ENCODE measurements at regions not wholly inside any gene's neighbourhood (a gene's known extent, or its start where the extent isn't known, plus 50 kb on each side); places are given as distances from the start of the nearest gene placed in this dataset.
"Not testable (repeated sequence)": the region's sequence is repeated elsewhere in the genome, so short reads cannot be mapped to it uniquely, and the experiment has no call there.

DNA sequence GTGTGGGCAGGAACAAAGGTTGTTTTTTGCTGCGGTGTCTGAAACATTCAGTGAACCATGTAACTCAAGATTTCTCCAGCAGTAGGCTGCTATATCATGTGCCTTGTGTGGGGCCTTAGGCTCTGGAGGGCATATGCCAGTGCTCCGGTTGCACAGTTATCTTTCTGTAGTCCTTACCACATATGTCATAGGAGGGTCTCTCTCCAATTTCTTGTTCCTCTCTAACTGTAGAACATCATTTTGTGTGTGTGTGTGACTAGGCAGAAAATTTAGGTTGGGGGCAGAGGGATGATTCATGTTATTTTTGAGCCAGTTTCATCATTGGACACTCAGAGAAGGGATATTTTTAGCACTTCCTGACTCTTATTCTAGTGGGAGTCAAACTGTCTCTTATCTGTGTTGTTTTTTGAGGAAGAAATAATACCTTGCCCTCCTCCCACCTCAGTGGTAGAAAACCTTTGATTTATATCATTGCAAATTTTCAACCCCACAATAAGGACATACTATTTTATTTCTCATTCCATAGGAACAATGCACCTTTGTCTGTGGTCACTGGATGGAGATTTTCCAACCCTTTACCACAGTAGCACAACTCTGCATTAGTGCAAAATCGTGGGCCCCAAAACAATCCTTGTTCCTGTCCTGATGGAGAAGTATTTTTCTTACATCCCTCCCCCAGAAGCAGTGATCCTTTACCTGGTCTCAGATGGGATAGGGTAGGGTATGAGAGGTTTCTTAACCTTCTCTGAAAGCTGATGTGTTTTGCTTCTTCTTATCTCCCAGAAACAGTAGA is 113.9 kb downstream of the CCDC74A start:
- Histone ChIP-seq H3K9me3 (no peaks in the 10 kb centered on the region), H3K27me3 (peaks cover 0 to 16% (median 11%) of the 10 kb centered on the region in 7 donors), H3K27ac (peak overlapping the region in 2 of 10 donors; percentile 30 to 58), H3K4me3 (no peak overlapping the region), H3K36me3 (no peaks in the 10 kb centered on the region), H3K4me1 (peaks cover 0 to 11% (median 0%) of the 10 kb centered on the region in 9 donors)
- DNase-seq (no peak), ATAC-seq (no peak)
- intact Hi-C loops (cut with DNase I): no loop called here
- TF ChIP-seq, protein P1, sequence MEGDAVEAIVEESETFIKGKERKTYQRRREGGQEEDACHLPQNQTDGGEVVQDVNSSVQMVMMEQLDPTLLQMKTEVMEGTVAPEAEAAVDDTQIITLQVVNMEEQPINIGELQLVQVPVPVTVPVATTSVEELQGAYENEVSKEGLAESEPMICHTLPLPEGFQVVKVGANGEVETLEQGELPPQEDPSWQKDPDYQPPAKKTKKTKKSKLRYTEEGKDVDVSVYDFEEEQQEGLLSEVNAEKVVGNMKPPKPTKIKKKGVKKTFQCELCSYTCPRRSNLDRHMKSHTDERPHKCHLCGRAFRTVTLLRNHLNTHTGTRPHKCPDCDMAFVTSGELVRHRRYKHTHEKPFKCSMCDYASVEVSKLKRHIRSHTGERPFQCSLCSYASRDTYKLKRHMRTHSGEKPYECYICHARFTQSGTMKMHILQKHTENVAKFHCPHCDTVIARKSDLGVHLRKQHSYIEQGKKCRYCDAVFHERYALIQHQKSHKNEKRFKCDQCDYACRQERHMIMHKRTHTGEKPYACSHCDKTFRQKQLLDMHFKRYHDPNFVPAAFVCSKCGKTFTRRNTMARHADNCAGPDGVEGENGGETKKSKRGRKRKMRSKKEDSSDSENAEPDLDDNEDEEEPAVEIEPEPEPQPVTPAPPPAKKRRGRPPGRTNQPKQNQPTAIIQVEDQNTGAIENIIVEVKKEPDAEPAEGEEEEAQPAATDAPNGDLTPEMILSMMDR (IDR thresholded peaks at IDR 0.05): no peak
- 46 to 50% methylated on average over 3 of the region's 3 CpGs for WGBS, 2 donors

DNA sequence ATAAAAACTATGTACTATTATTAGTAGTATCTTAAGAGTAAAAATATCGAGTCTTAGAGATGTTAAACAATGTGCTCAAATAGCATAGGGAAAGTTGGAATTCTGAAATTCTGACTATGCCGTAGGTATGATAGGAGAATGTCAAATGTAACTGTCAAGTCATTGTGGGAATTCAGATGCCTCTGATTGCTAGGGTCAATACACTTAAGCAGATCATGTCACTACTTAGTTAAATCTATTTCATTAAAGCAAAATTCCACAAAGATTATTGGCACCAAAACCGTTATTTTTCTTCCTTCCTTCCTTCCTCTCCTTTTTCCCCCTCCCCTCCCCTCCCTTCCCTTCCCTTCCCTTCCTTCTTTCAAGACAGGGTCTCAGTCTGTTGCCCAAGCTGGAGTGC is 115.5 kb downstream of the CCDC74A start:
- peaks cover 0 to 11% (median 0%) of the 10 kb centered on the region in 9 donors for H3K4me1 ChIP-seq
- WGBS, 2 donors: 57 to 58% methylated on average over 3 of the region's 3 CpGs
- H3K4me3 ChIP-seq; intact Hi-C loops (cut with DNase I); H3K36me3 ChIP-seq; H3K9me3 ChIP-seq; DNase-seq; ATAC-seq; H3K27ac ChIP-seq: not testable (repeated sequence)
- peaks cover 0 to 27% (median 16%) of the 10 kb centered on the region in 7 donors for H3K27me3 ChIP-seq

DNA sequence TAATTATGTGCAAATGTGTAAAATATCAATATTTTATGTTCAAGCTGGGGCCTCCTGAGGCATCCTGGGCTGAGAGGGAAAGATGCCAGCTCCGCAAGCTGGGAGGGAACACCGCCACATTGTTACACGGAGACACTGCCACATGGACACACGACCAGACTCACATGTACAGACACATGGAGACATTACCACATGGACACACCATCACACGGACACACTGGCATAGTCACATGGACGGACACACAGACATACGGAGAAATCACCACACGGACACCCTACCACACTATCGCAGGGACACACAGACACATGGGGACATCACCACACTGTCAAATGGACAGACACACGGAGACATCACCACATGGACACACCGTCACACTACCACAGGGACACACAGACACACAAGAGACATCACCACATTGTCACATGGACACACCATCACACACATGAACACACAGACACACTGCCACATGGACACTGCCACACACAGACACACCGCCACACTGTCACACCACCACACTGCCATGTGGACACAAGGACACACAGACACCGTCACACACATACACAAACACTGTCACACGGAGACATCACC is 117.6 kb downstream of the CCDC74A start:
- intact Hi-C loops (cut with DNase I): no loop called here
- no peak overlapping the region for H3K4me3 ChIP-seq
- DNase-seq (no peak), ATAC-seq (no peak)
- H3K27me3 ChIP-seq: peaks cover 0 to 31% (median 16%) of the 10 kb centered on the region in 7 donors
- 89% methylated on average over 14 of the region's 14 CpGs for WGBS, 2 donors
- no peak overlapping the region for H3K27ac ChIP-seq
- H3K4me1 ChIP-seq: peaks cover 0 to 11% (median 0%) of the 10 kb centered on the region in 9 donors
- no peaks in the 10 kb centered on the region for H3K36me3 ChIP-seq
- H3K9me3 ChIP-seq: no peaks in the 10 kb centered on the region
- TF ChIP-seq, protein P1 (IDR thresholded peaks at IDR 0.05): no peak

DNA sequence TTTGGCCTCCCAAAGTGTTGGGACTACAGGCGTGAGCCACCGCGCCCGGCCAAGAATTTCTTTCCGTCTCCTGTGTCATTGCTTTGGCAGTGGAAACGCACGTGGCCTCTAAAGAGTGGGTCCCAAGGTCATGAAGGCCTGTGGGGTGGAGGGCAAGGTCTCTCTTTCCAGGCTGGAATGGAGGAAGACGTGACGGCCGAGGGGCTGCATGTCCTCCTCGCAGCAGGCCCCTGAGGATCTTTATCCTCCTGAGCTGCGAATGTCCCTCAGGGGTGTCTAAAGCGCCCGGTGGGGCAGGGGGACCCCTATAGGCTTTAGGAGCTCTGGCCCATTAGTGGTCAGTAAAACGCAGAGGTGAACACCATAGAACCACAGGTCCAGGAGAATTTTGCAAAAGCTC is 118.5 kb downstream of the CCDC74A start:
- H3K4me1 ChIP-seq; intact Hi-C loops (cut with DNase I); H3K9me3 ChIP-seq; DNase-seq; ATAC-seq; H3K36me3 ChIP-seq; H3K27ac ChIP-seq: not testable (repeated sequence)
- peaks cover 0 to 31% (median 16%) of the 10 kb centered on the region in 7 donors for H3K27me3 ChIP-seq
- WGBS, 2 donors: 83 to 88% methylated on average over 15 of the region's 15 CpGs
- H3K4me3 ChIP-seq: peak overlapping the region in 4 of 10 donors; percentile 30 to 48 (median 42)

DNA sequence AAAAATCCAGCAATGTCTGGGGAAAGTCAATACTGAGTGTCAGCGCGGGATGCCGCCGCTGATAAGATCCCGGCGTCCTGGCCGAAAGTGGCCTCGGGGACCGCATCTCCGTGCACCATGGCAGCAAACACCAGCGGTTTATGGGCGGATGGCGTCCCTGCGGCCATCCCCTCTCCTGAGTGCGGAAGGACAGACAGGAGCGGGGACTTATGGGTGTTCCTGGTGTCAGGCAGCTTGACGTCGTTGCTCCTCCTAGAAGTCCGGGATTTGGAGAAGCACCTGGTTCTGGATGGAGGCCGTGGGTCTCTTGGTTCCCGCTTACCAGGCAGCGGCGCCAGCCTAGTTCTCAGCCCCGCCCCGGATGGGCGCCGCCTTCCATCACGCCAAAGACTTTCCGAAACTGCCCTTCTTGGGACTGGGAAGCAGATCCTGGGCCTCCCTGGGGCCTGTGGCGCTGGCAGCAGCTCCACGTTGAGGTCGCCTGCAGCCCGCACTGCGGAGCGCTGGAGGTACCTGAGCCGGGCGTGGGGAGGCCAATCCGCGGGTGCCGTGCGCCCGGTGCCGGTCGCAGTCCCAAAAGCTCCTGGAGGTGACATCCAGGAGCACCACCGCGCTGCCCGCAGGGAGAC is 119.1 kb downstream of the CCDC74A start:
- Histone ChIP-seq H3K36me3 (no peaks in the 10 kb centered on the region), H3K9me3 (no peaks in the 10 kb centered on the region), H3K27ac (no peak overlapping the region), H3K4me3 (peak overlapping the region in 8 of 10 donors; percentile 14 to 48 (median 35)), H3K27me3 (peaks cover 0 to 31% (median 16%) of the 10 kb centered on the region in 7 donors), H3K4me1 (peaks cover 0 to 3% (median 0%) of the 10 kb centered on the region in 9 donors)
- 23 to 24% methylated on average over 47 of the region's 47 CpGs for WGBS, 2 donors
- TF ChIP-seq, protein P1 (IDR thresholded peaks at IDR 0.05): no peak
- no peak for ATAC-seq
- intact Hi-C loops (cut with DNase I): no loop called here
- DNase-seq: no peak

DNA sequence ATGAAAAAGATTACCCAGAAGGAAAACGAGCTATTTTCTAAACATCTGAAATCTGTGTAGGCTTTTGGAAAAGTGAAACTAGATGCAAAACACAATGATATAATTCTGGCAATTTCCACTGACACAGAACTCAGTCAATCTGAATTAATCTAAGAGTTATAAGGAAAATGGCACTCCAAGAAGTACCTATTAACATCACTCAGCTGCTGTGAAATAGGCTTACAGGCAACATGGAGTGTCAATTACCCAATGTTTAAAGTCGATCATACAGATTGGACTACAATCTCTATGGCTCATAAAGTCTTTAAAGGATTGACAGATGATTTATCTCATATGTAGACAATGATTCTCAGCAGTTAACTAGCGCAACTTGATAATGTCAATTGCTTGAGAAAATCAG is 120.9 kb downstream of the CCDC74A start:
- H3K36me3 ChIP-seq; DNase-seq; intact Hi-C loops (cut with DNase I); H3K9me3 ChIP-seq; H3K27ac ChIP-seq; H3K4me3 ChIP-seq; ATAC-seq; H3K4me1 ChIP-seq: not testable (repeated sequence)
- peaks cover 0 to 37% (median 16%) of the 10 kb centered on the region in 7 donors for H3K27me3 ChIP-seq
- 59 to 61% methylated on average over 3 of the region's 3 CpGs for WGBS, 2 donors

DNA sequence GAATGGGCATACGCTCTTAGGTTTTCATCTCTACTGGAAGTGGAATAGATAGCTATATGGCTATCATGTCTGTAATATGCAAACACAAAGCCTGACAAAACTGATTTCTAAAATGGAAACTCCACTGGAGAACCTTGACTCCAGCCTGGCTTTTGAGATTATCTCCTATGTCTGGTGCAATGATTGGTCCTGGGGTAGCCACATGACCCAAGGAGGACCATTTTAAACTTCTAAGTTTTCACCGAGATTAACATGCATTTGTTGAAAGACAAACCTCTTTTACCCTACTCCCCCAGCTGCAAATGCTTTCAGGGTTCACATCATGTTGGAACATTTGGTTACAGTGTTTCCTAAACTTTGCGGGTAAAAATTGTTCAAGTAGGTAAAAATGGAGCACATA is 124.6 kb downstream of the CCDC74A start:
- H3K4me3 ChIP-seq; DNase-seq; H3K27ac ChIP-seq; H3K9me3 ChIP-seq; H3K4me1 ChIP-seq; intact Hi-C loops (cut with DNase I); ATAC-seq; H3K36me3 ChIP-seq: not testable (repeated sequence)
- H3K27me3 ChIP-seq: peaks cover 0 to 17% (median 7%) of the 10 kb centered on the region in 7 donors
- 70 to 84% methylated on average over 3 of the region's 3 CpGs for WGBS, 2 donors

DNA sequence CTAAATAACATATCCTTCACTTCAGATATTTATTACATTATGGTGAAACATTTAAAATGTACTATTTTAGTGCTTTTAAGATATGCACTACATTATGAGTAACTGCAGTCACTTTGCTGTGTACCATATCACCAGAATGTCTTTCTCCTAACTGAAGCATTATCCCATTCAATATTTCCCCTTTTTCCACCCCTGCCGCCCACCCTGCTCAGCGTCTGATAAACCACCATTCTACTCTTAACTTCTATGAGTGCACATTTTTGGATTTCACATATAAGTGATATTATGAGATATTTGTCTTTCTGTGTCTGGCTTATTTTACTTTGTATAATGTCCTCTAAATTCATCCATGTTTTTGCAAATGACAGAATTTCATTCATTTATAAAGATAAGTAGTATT is 126.4 kb downstream of the CCDC74A start:
- H3K4me3 ChIP-seq; H3K36me3 ChIP-seq; intact Hi-C loops (cut with DNase I); H3K9me3 ChIP-seq; H3K4me1 ChIP-seq; ATAC-seq; DNase-seq; H3K27ac ChIP-seq: not testable (repeated sequence)
- peaks cover 0 to 11% (median 4%) of the 10 kb centered on the region in 7 donors for H3K27me3 ChIP-seq
- 68 to 80% methylated on average over 2 of the region's 2 CpGs for WGBS, 2 donors
